ENCODE measurements at regions not wholly inside any gene's neighbourhood (a gene's known extent, or its start where the extent isn't known, plus 50 kb on each side); places are given as distances from the start of the nearest gene placed in this dataset.

- H3K36me3 ChIP-seq (ENCODE audit: control insufficient read depth, insufficient read depth, low read length) = no peaks in the 10 kb centered on the region
- H3K79me2 ChIP-seq (ENCODE audit: control insufficient read depth, insufficient read depth, low read length) = no peaks in the 10 kb centered on the region
- in situ Hi-C loops (cut with MboI) (no loop called here), intact Hi-C loops (cut with micrococcal nuclease) (no loop called here)
- no peak overlapping the region for H3K4me3 ChIP-seq
- no TSS peak for BruUV-seq (replicated peaks)
- no peaks in the 10 kb centered on the region for H3K9me1 ChIP-seq (ENCODE audit: control insufficient read depth, insufficient read depth, low read length)
- no peak overlapping the region for H3K27ac ChIP-seq (ENCODE audit: extremely low read depth, low read depth, low read length)
- no peak for ATAC-seq
- no peaks in the 10 kb centered on the region for H3K27me3 ChIP-seq (ENCODE audit: control insufficient read depth in 2 of 2, insufficient read depth in 2 of 2, low read length in 2 of 2)
- no peaks in the 10 kb centered on the region for H4K20me1 ChIP-seq (replicated peaks; ENCODE audit: control insufficient read depth, insufficient read depth, low read length)
- ChIA-PET POLR2A (no interaction called here), CTCF (ENCODE audit: low intra/inter-chr PET ratio) (no interaction called here)
- 0% methylated on average over 1 of the region's 1 CpG for WGBS (ENCODE audit: insufficient coverage, low coverage, missing lambda C conversion rate)
- no peak overlapping the region for H3K4me2 ChIP-seq (ENCODE audit: insufficient read depth, low read length)
- no peak for FAIRE-seq
- H3K9me3 ChIP-seq (replicated peaks; ENCODE audit: control insufficient read depth, insufficient read depth, low read depth, low read length) = no peaks in the 10 kb centered on the region; the same call in 1 of the 2 replicates
- no peak overlapping the region for H3K9ac ChIP-seq (ENCODE audit: insufficient read depth in 1 of 2, low read depth in 2 of 2, low read length in 2 of 2)
- no peak for DNase-seq (ENCODE audit: extremely low read depth in 1 of 4, low spot score in 3 of 4)
- no peak overlapping the region for H2AFZ ChIP-seq (ENCODE audit: low read depth, low read length)
- H3K4me1 ChIP-seq (replicated peaks in 1 of 2; ENCODE audit: control insufficient read depth in 2 of 2, insufficient read depth in 2 of 2, low read length in 2 of 2) = no peaks in the 10 kb centered on the region
- TF ChIP-seq ZBTB5 (IDR thresholded peaks at IDR 0.05) (no peak), ZNF408 (CRISPR knock-in tag; IDR thresholded peaks at IDR 0.05; ENCODE audit: low read depth) (no peak), SP2 (IDR thresholded peaks at IDR 0.05; ENCODE audit: extremely low read depth, low read depth, low read length, poor library complexity, severe bottlenecking) (no peak), HDAC8 (tag; IDR thresholded peaks at IDR 0.05) (no peak), MXI1 (IDR thresholded peaks at IDR 0.05; ENCODE audit: low read depth, low read length) (no peak), ZNF274 (IDR thresholded peaks at IDR 0.05; ENCODE audit: borderline replicate concordance, low read depth, low read length) (no peak), HNRNPH1 (optimal IDR thresholded peaks at IDR 0.05; ENCODE audit: low read depth, low read length) (no peak), PML (IDR thresholded peaks at IDR 0.05; ENCODE audit: low read length) (no peak), ZNF134 (CRISPR knock-in tag; conservative IDR thresholded peaks at IDR 0.05) (no peak), ELF2 (CRISPR knock-in tag; IDR thresholded peaks at IDR 0.05) (no peak), JUN (IDR thresholded peaks at IDR 0.05; ENCODE audit: borderline replicate concordance, low read depth, low read length) (no peak), JUN (CRISPR knock-in tag; IDR thresholded peaks at IDR 0.05; ENCODE audit: borderline replicate concordance) (no peak), ZBTB26 (CRISPR knock-in tag; IDR thresholded peaks at IDR 0.05) (no peak), PBX2 (CRISPR knock-in tag; IDR thresholded peaks at IDR 0.05; ENCODE audit: low read depth) (no peak), PBX2 (tag; conservative IDR thresholded peaks at IDR 0.05; ENCODE audit: low read depth) (no peak), DIDO1 (tag; IDR thresholded peaks at IDR 0.05; ENCODE audit: low read depth) (no peak), ZNF124 (CRISPR knock-in tag; IDR thresholded peaks at IDR 0.05) (no peak), NR3C1 (CRISPR knock-in tag; IDR thresholded peaks at IDR 0.05) (no peak), IFI16 (CRISPR knock-in tag; IDR thresholded peaks at IDR 0.05) (no peak), SMARCB1 (IDR thresholded peaks at IDR 0.05; ENCODE audit: insufficient read length, low read depth) (no peak), CHD1 (IDR thresholded peaks at IDR 0.05; ENCODE audit: low read length) (no peak)
These were observed 504.5 kb downstream of the TLL1 start for GRCh38 chr4:166377578-166377977.
